Osteoblast (primary cell): ENCODE measurements at regions not wholly inside any gene's neighbourhood (a gene's known extent, or its start where the extent isn't known, plus 50 kb on each side); places are given as distances from the start of the nearest gene placed in this dataset.

Experiments
- DNase-seq: peaks from one replicate; pipeline ENCODE4 v3.0.0; 2011; ENCODE audit warnings: low spot score, mixed read lengths; ENCODE audit not compliant: insufficient read length; ENCODE audit errors: missing footprints
- H2AFZ ChIP-seq: 2 replicates; pipeline ENCODE4 v1.6.0; 2011; ENCODE audit warnings: mild to moderate bottlenecking, low read length
- H3K27ac ChIP-seq: 2 replicates; pipeline ENCODE4 v1.5.1; 2011; ENCODE audit warnings: mild to moderate bottlenecking, low read depth, low read length, moderate library complexity
- H3K27me3 ChIP-seq: 2 replicates; pipeline ENCODE4 v1.6.0; 2012; ENCODE audit warnings: mild to moderate bottlenecking, control low read depth, inconsistent platforms, low read length, moderate library complexity; ENCODE audit not compliant: insufficient read depth
- H3K36me3 ChIP-seq: 2 replicates; pipeline ENCODE4 v1.5.1; 2011; ENCODE audit warnings: mild to moderate bottlenecking, low read length, control low read depth, moderate library complexity; ENCODE audit not compliant: insufficient read depth
- H3K4me1 ChIP-seq: 2 replicates; pipeline ENCODE4 v1.5.1; 2011; ENCODE audit warnings: mild to moderate bottlenecking, low read length, control low read depth, moderate library complexity; ENCODE audit not compliant: insufficient read depth
- H3K4me2 ChIP-seq: 2 replicates; pipeline ENCODE4 v1.6.0; 2011; ENCODE audit warnings: mild to moderate bottlenecking, low read length; ENCODE audit not compliant: insufficient read depth
- H3K4me3 ChIP-seq: fragments of 200-600 bp; sonication (generic); 3 replicates; pipeline ENCODE4 v1.5.1; 2012; ENCODE audit warnings: mild to moderate bottlenecking, low read length, inconsistent platforms; ENCODE audit not compliant: insufficient read depth
- H3K79me2 ChIP-seq: 2 replicates; pipeline ENCODE4 v1.6.0; 2012; ENCODE audit warnings: mild to moderate bottlenecking, low read length, control low read depth, inconsistent platforms; ENCODE audit not compliant: insufficient read depth
- H3K9me3 ChIP-seq: 2 replicates; pipeline ENCODE4 v1.5.1; 2011; ENCODE audit warnings: low read depth, low read length, control low read depth
- H4K20me1 ChIP-seq: 2 replicates; pipeline ENCODE4 v1.6.0; 2012; ENCODE audit warnings: mild to moderate bottlenecking, low read length, control low read depth; ENCODE audit not compliant: insufficient read depth
- TF ChIP-seq, protein P1 (sequence below): IDR thresholded peaks from 2 replicates; pipeline ENCODE4 v1.5.1; 2011; ENCODE audit warnings: mild to moderate bottlenecking, low read depth, low read length, moderate library complexity; ENCODE audit errors: extremely low read depth

GRCh38 chr18:40061086-40061485 lies 1893.9 kb upstream of the PIK3C3 start:
- Histone ChIP-seq H3K27me3 (no peaks in the 10 kb centered on the region), H3K36me3 (no peaks in the 10 kb centered on the region), H3K79me2 (no peaks in the 10 kb centered on the region), H3K9me3 (no peaks in the 10 kb centered on the region), H3K4me2 (no peak overlapping the region), H4K20me1 (no peaks in the 10 kb centered on the region), H3K4me3 (no peak overlapping the region), H3K27ac (no peak overlapping the region), H3K4me1 (no peaks in the 10 kb centered on the region), H2AFZ (no peak overlapping the region)
- DNase-seq: no peak
- TF ChIP-seq, protein P1, sequence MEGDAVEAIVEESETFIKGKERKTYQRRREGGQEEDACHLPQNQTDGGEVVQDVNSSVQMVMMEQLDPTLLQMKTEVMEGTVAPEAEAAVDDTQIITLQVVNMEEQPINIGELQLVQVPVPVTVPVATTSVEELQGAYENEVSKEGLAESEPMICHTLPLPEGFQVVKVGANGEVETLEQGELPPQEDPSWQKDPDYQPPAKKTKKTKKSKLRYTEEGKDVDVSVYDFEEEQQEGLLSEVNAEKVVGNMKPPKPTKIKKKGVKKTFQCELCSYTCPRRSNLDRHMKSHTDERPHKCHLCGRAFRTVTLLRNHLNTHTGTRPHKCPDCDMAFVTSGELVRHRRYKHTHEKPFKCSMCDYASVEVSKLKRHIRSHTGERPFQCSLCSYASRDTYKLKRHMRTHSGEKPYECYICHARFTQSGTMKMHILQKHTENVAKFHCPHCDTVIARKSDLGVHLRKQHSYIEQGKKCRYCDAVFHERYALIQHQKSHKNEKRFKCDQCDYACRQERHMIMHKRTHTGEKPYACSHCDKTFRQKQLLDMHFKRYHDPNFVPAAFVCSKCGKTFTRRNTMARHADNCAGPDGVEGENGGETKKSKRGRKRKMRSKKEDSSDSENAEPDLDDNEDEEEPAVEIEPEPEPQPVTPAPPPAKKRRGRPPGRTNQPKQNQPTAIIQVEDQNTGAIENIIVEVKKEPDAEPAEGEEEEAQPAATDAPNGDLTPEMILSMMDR: no peak

DNA sequence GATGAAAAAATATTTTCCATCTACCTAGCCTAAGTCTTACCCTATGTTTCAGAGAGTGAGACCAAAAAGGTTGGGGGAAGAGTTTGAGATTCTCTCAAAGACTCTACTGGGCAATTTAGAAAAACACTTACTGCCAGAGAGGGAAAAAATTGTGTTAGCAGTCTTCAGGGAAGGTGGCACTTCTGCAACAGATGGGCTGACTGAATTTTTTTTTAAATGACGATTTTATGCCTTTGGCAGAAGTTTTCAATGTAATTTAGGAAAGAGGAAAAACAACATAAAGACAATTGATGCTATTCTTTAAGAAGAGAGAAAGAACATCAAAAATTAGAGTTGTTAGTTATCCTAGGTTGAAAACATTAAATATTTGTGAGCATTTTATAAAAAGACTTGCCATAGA lies 1894.5 kb upstream of the PIK3C3 start:
- no peak overlapping the region for H3K4me3 ChIP-seq
- peaks cover under 1% of the 10 kb centered on the region for H3K9me3 ChIP-seq
- no peaks in the 10 kb centered on the region for H3K79me2 ChIP-seq
- no peaks in the 10 kb centered on the region for H3K4me1 ChIP-seq
- H4K20me1 ChIP-seq: no peaks in the 10 kb centered on the region
- H3K36me3 ChIP-seq: no peaks in the 10 kb centered on the region
- no peak overlapping the region for H3K27ac ChIP-seq
- no peak overlapping the region for H2AFZ ChIP-seq
- H3K4me2 ChIP-seq: no peak overlapping the region
- no peak for DNase-seq
- TF ChIP-seq, protein P1: no peak
- no peaks in the 10 kb centered on the region for H3K27me3 ChIP-seq

GRCh38 chr18:40058811-40059570 lies 1896.0 kb upstream of the PIK3C3 start:
- Histone ChIP-seq H3K36me3 (no peaks in the 10 kb centered on the region), H3K4me3 (no peak overlapping the region), H3K9me3 (peaks cover 4% of the 10 kb centered on the region), H3K27me3 (no peaks in the 10 kb centered on the region), H3K79me2 (no peaks in the 10 kb centered on the region), H2AFZ (no peak overlapping the region), H3K27ac (no peak overlapping the region), H4K20me1 (no peaks in the 10 kb centered on the region), H3K4me2 (no peak overlapping the region), H3K4me1 (no peaks in the 10 kb centered on the region)
- TF ChIP-seq, protein P1: no peak
- DNase-seq: no peak

GRCh38 chr18:40056079-40056692 lies 1898.8 kb upstream of the PIK3C3 start:
- H3K4me3 ChIP-seq: no peak overlapping the region
- H3K4me1 ChIP-seq: no peaks in the 10 kb centered on the region
- no peak for DNase-seq

More at GRCh38 chr18:40056079-40056692, 1898.8 kb upstream of the PIK3C3 start:
- H3K36me3 ChIP-seq: no peaks in the 10 kb centered on the region
- no peaks in the 10 kb centered on the region for H4K20me1 ChIP-seq
- peaks cover 4% of the 10 kb centered on the region for H3K9me3 ChIP-seq
- no peak overlapping the region for H2AFZ ChIP-seq
- no peaks in the 10 kb centered on the region for H3K27me3 ChIP-seq
- no peaks in the 10 kb centered on the region for H3K79me2 ChIP-seq
- TF ChIP-seq, protein P1: no peak
- no peak overlapping the region for H3K27ac ChIP-seq
- H3K4me2 ChIP-seq: no peak overlapping the region
